IMR-90 (cell line): ENCODE measurements at regions not wholly inside any gene's neighbourhood (a gene's known extent, or its start where the extent isn't known, plus 50 kb on each side); places are given as distances from the start of the nearest gene placed in this dataset.

ENCODE experiments used
- ATAC-seq: fragments of 200-7000 bp; cut with Tn5 transposase; 2 replicates; pipeline ENCODE4 v1.9.1; 2020; ENCODE audit warnings: low read depth, mild to moderate bottlenecking, moderate library complexity
- BruUV-seq: library from RNA; stranded (reverse); fragments of 400-500 nt; replicated peaks from 2 replicates; lab custom pipeline; 2021; lab: Mats Ljungman, UMichigan
- CTCF ChIA-PET: fragments of 300-600 bp; formaldehyde crosslinking; extraction: SDS; loops from one replicate; lab custom pipeline; 2021; ENCODE audit warnings: antibody characterized with exemption; lab: Yijun Ruan, JAX
- POLR2A ChIA-PET: fragments of 300-600 bp; sonication (Branson Sonifier 250); formaldehyde crosslinking; loops from one replicate; lab custom pipeline; 2022; ENCODE audit warnings: antibody characterized with exemption; ENCODE audit not compliant: unreplicated experiment; lab: Charles Lee
- DNase-seq: peaks from one replicate; pipeline ENCODE4 v3.0.0; 2013
- H2AFZ ChIP-seq: replicated peaks from 2 replicates; pipeline ENCODE3; 2013; ENCODE audit warnings: low read length, mild to moderate bottlenecking; ENCODE audit not compliant: poor library complexity
- H2AK5ac ChIP-seq: 2 replicates; pipeline ENCODE4 v1.6.1; 2013; ENCODE audit warnings: low read depth, low read length, inconsistent platforms
- H2AK9ac ChIP-seq: replicated peaks from 2 replicates; pipeline ENCODE3; 2013; ENCODE audit warnings: mild to moderate bottlenecking, low read depth, low read length, moderate library complexity; ENCODE audit not compliant: poor library complexity
- H2BK120ac ChIP-seq: 2 replicates; pipeline ENCODE4 v1.6.1; 2013; ENCODE audit warnings: low read depth, low read length, inconsistent platforms
- H2BK15ac ChIP-seq: 3 replicates; pipeline ENCODE4 v1.6.1; 2013; ENCODE audit warnings: low read depth, low read length, inconsistent platforms
- H2BK20ac ChIP-seq: 2 replicates; pipeline ENCODE4 v1.6.1; 2013; ENCODE audit warnings: low read depth, mild to moderate bottlenecking, inconsistent platforms, low read length, moderate library complexity
- H2BK5ac ChIP-seq: 2 replicates; pipeline ENCODE4 v1.6.1; 2013; ENCODE audit warnings: mild to moderate bottlenecking, low read depth, low read length, inconsistent platforms; ENCODE audit not compliant: poor library complexity, severe bottlenecking
- H3K14ac ChIP-seq: replicated peaks from 2 replicates; pipeline ENCODE4 v1.6.1; 2013; ENCODE audit warnings: low read depth, low read length, inconsistent platforms
- H3K18ac ChIP-seq: 2 replicates; pipeline ENCODE4 v1.6.1; 2013; ENCODE audit warnings: low read depth, low read length, control low read depth
- H3K23ac ChIP-seq: 2 replicates; pipeline ENCODE4 v1.6.1; 2013; ENCODE audit warnings: low read depth, low read length, inconsistent platforms
- H3K27ac ChIP-seq: 2 replicates; pipeline ENCODE4 v1.5.1; 2013; ENCODE audit warnings: mild to moderate bottlenecking, control low read depth, low read length; ENCODE audit not compliant: insufficient read depth
- H3K27me3 ChIP-seq: 2 replicates; pipeline ENCODE4 v1.6.1; 2013; ENCODE audit warnings: low read length; ENCODE audit not compliant: control insufficient read depth, insufficient read depth
- H3K36me3 ChIP-seq: 2 replicates; pipeline ENCODE4 v1.6.1; 2013; ENCODE audit warnings: low read length, mixed read lengths; ENCODE audit not compliant: control insufficient read depth, insufficient read depth
- H3K4ac ChIP-seq: 2 replicates; pipeline ENCODE4 v1.6.1; 2013; ENCODE audit warnings: low read depth, low read length, inconsistent platforms
- H3K4me1 ChIP-seq: 2 replicates; pipeline ENCODE4 v1.6.1; 2013; ENCODE audit warnings: low read length, mixed read lengths; ENCODE audit not compliant: control insufficient read depth, insufficient read depth
- H3K4me2 ChIP-seq: 2 replicates; pipeline ENCODE4 v1.6.1; 2013; ENCODE audit warnings: low read depth, mild to moderate bottlenecking, control low read depth, low read length, moderate library complexity
- H3K4me3 ChIP-seq: 2 replicates; pipeline ENCODE4 v1.5.1; 2013; ENCODE audit warnings: low read depth, mild to moderate bottlenecking, control low read depth, low read length, moderate library complexity; ENCODE audit not compliant: insufficient read depth
- H3K56ac ChIP-seq: 2 replicates; pipeline ENCODE4 v1.6.1; 2013; ENCODE audit warnings: low read length, inconsistent platforms; ENCODE audit not compliant: insufficient read depth; ENCODE audit errors: extremely low read depth
- H3K79me1 ChIP-seq, 2 experiments: 2 replicates each; pipeline ENCODE4 v1.6.1; 2013; ENCODE audit warnings: low read length in 2 of 2, inconsistent platforms in 1 of 2, low read depth in 1 of 2
- H3K9ac ChIP-seq: 2 replicates; pipeline ENCODE4 v1.6.1; 2013; ENCODE audit warnings: low read depth, low read length, control low read depth
- H3K9me1 ChIP-seq: 2 replicates; pipeline ENCODE4 v1.6.1; 2013; ENCODE audit warnings: low read length, inconsistent platforms; ENCODE audit not compliant: insufficient read depth
- H3K9me3 ChIP-seq: 2 replicates; pipeline ENCODE4 v1.6.1; 2013; ENCODE audit warnings: low read length; ENCODE audit not compliant: control insufficient read depth, insufficient read depth
- H4K20me1 ChIP-seq: 2 replicates; pipeline ENCODE4 v1.6.1; 2013; ENCODE audit warnings: low read length, inconsistent platforms; ENCODE audit not compliant: insufficient read depth
- H4K5ac ChIP-seq: 2 replicates; pipeline ENCODE4 v1.6.1; 2013; ENCODE audit warnings: mild to moderate bottlenecking, low read depth, low read length, control low read depth
- H4K8ac ChIP-seq, 2 experiments: 2 replicates each; pipeline ENCODE4 v1.6.1; 2013; ENCODE audit warnings: low read depth in 2 of 2, low read length in 2 of 2, control low read depth in 1 of 2, inconsistent platforms in 1 of 2
- H4K91ac ChIP-seq: 2 replicates; pipeline ENCODE4 v1.6.1; 2013; ENCODE audit warnings: low read depth, low read length, inconsistent platforms; ENCODE audit not compliant: insufficient read depth
- BHLHE40 ChIP-seq: fragments of 150-350 bp; IDR thresholded peaks from 2 replicates; pipeline ENCODE4 v1.6.1; 2016; ENCODE audit warnings: mild to moderate bottlenecking, low read depth, low read length
- CEBPB ChIP-seq: IDR thresholded peaks from 2 replicates; pipeline ENCODE4 v1.6.1; 2012; ENCODE audit warnings: low read depth, low read length, improper control_type of control experiment
- CHD1 ChIP-seq: IDR thresholded peaks from 2 replicates; pipeline ENCODE4 v1.6.1; 2012; ENCODE audit warnings: low read depth, low read length, improper control_type of control experiment
- FOS ChIP-seq: fragments of 150-350 bp; IDR thresholded peaks from 2 replicates; pipeline ENCODE4 v1.6.1; 2016; ENCODE audit warnings: low read depth, low read length
- MAFK ChIP-seq: IDR thresholded peaks from 2 replicates; pipeline ENCODE4 v1.6.1; 2012; ENCODE audit warnings: low read depth, low read length, improper control_type of control experiment
- MAZ ChIP-seq: IDR thresholded peaks from 2 replicates; pipeline ENCODE4 v1.6.1; 2012; ENCODE audit warnings: low read depth, mild to moderate bottlenecking, low read length, improper control_type of control experiment, moderate library complexity, borderline replicate concordance
- MXI1 ChIP-seq: IDR thresholded peaks from 2 replicates; pipeline ENCODE4 v1.6.1; 2012; ENCODE audit warnings: low read depth, mild to moderate bottlenecking, low read length, moderate library complexity, borderline replicate concordance
- NFE2L2 ChIP-seq: fragments of 150-350 bp; IDR thresholded peaks from 2 replicates; pipeline ENCODE4 v1.6.1; 2016; ENCODE audit warnings: low read depth, mild to moderate bottlenecking, low read length
- POLR2A ChIP-seq: IDR thresholded peaks from 2 replicates; pipeline ENCODE4 v1.6.1; 2012; ENCODE audit warnings: mild to moderate bottlenecking, low read depth, low read length
- RAD21 ChIP-seq: IDR thresholded peaks from 2 replicates; pipeline ENCODE4 v1.6.1; 2012; ENCODE audit warnings: low read length, improper control_type of control experiment
- RCOR1 ChIP-seq: IDR thresholded peaks from 2 replicates; pipeline ENCODE4 v1.6.1; 2012; ENCODE audit warnings: mild to moderate bottlenecking, low read length, improper control_type of control experiment; ENCODE audit not compliant: insufficient replicate concordance
- RFX5 ChIP-seq: IDR thresholded peaks from 2 replicates; pipeline ENCODE4 v1.8.0; 2012; ENCODE audit warnings: low read depth, mild to moderate bottlenecking, low read length, moderate library complexity
- SMC3 ChIP-seq: fragments of 150-350 bp; IDR thresholded peaks from 2 replicates; pipeline ENCODE4 v1.6.1; 2016; ENCODE audit warnings: low read depth, mild to moderate bottlenecking, antibody characterized with exemption, low read length, moderate library complexity
- WGBS, 2 experiments: methylation state at CpG; one replicate each; pipeline versions ENCODE4 v1.1.5 to v1.1.7; 2013; ENCODE audit warnings: missing lambda C conversion rate in 2 of 2; ENCODE audit not compliant: insufficient read length in 1 of 2; ENCODE audit errors: extremely low coverage in 2 of 2; 5-methylcytosine and 5-hydroxymethylcytosine counted together
- dilution Hi-C: fragments of 300-500 bp; cut with HindIII; formaldehyde crosslinking; loops from one replicate; pipeline ENCODE4 v1.14.3; 2018; ENCODE audit warnings: low sequenced_read_pairs; ENCODE audit not compliant: unreplicated experiment
- in situ Hi-C: fragments of 300-500 bp; cut with MboI; formaldehyde crosslinking; loops from 3 replicates; pipeline ENCODE4 v1.14.3; 2019; ENCODE audit warnings: low sequenced_read_pairs, inconsistent platforms, mixed read lengths
- intact Hi-C: fragments of 100-400 bp; cut with micrococcal nuclease; formaldehyde crosslinking; loops from 2 replicates; pipeline ENCODE4 v1.10.0; 2022
- TF ChIP-seq, protein P1 (sequence below): fragments of 150-350 bp; IDR thresholded peaks from 2 replicates; pipeline ENCODE4 v1.6.1; 2017; ENCODE audit warnings: mild to moderate bottlenecking, antibody characterized with exemption, low read length, low read depth
- TF ChIP-seq, protein P2 (sequence below): conservative IDR thresholded peaks from 2 replicates; pipeline ENCODE4 v1.5.1; 2012; ENCODE audit warnings: mild to moderate bottlenecking, low read depth, low read length, improper control_type of control experiment
- TF ChIP-seq, protein P3 (sequence below): fragments of 150-350 bp; IDR thresholded peaks from 2 replicates; pipeline ENCODE4 v1.6.1; 2016; ENCODE audit warnings: low read depth, mild to moderate bottlenecking, low read length, moderate library complexity, borderline replicate concordance

DNA sequence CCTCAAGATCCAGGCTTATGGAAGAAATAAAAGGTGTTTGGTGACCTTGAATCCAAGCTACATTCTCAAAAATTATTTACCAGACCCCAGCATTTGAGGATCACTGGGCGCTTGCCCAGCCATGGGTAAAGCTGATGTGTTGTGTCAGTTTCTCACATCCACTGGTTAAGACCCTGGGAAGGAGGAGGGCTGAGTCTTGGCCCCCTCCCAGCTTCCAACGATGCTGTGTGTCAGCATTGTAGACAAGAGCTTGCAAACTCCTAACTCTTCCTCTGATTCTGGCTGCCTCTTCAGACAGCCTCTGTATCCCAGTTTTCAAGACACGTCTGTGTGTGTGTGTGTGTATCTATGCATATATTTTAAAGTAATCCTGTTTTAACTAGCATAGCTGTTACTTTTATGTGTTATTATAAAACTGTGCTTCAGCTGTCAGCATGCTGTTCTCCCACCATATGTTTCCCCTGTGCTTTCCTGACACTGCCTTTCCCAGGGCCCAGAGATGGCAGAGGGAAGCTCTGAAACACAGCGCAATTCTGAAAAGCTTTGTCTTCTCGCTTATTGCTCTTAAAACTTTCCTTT, 157.3 kb upstream of the LRRN1 start:
- WGBS, 2 experiments, result no CpG with 5 or more reads among the region's 5 CpGs
- Histone ChIP-seq H2BK5ac (no peak overlapping the region), H3K4me1 (no peaks in the 10 kb centered on the region), H3K4me3 (no peak overlapping the region), H3K9me1 (no peaks in the 10 kb centered on the region), H2AK5ac (no peak overlapping the region), H3K14ac (no peak overlapping the region), H3K9ac (no peak overlapping the region), H2AK9ac (no peak overlapping the region), H3K18ac (no peak overlapping the region), H2BK20ac (no peak overlapping the region), H3K4me2 (no peak overlapping the region), H4K91ac (no peak overlapping the region), H4K20me1 (no peaks in the 10 kb centered on the region), H4K8ac (no peak overlapping the region), H3K4ac (no peak overlapping the region), H3K23ac (no peak overlapping the region), H4K5ac (no peak overlapping the region), H3K56ac (no peak overlapping the region), H3K27ac (no peak overlapping the region), H2AFZ (no peak overlapping the region), H3K36me3 (no peaks in the 10 kb centered on the region), H3K9me3 (0 out of 2 replicates have a peak, but pooled peaks cover 8% of the 10 kb centered on the region), H2BK15ac (no peak overlapping the region), H3K27me3 (no peaks in the 10 kb centered on the region), H3K79me1 (no peaks in the 10 kb centered on the region), H2BK120ac (no peak overlapping the region)
- dilution Hi-C loops, result no loop called here
- in situ Hi-C loops, result no loop called here
- no peak for ATAC-seq
- TF ChIP-seq RAD21 (no peak), RFX5 (no peak), CHD1 (no peak), MXI1 (no peak), SMC3 (no peak), CEBPB (no peak), BHLHE40 (no peak), POLR2A (no peak), NFE2L2 (no peak), MAFK (no peak), MAZ (no peak), FOS (no peak), RCOR1 (no peak)
- TF ChIP-seq, protein P1, sequence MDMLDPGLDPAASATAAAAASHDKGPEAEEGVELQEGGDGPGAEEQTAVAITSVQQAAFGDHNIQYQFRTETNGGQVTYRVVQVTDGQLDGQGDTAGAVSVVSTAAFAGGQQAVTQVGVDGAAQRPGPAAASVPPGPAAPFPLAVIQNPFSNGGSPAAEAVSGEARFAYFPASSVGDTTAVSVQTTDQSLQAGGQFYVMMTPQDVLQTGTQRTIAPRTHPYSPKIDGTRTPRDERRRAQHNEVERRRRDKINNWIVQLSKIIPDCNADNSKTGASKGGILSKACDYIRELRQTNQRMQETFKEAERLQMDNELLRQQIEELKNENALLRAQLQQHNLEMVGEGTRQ, result no peak
- TF ChIP-seq, protein P2, sequence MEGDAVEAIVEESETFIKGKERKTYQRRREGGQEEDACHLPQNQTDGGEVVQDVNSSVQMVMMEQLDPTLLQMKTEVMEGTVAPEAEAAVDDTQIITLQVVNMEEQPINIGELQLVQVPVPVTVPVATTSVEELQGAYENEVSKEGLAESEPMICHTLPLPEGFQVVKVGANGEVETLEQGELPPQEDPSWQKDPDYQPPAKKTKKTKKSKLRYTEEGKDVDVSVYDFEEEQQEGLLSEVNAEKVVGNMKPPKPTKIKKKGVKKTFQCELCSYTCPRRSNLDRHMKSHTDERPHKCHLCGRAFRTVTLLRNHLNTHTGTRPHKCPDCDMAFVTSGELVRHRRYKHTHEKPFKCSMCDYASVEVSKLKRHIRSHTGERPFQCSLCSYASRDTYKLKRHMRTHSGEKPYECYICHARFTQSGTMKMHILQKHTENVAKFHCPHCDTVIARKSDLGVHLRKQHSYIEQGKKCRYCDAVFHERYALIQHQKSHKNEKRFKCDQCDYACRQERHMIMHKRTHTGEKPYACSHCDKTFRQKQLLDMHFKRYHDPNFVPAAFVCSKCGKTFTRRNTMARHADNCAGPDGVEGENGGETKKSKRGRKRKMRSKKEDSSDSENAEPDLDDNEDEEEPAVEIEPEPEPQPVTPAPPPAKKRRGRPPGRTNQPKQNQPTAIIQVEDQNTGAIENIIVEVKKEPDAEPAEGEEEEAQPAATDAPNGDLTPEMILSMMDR, result no peak
- TF ChIP-seq, protein P3, sequence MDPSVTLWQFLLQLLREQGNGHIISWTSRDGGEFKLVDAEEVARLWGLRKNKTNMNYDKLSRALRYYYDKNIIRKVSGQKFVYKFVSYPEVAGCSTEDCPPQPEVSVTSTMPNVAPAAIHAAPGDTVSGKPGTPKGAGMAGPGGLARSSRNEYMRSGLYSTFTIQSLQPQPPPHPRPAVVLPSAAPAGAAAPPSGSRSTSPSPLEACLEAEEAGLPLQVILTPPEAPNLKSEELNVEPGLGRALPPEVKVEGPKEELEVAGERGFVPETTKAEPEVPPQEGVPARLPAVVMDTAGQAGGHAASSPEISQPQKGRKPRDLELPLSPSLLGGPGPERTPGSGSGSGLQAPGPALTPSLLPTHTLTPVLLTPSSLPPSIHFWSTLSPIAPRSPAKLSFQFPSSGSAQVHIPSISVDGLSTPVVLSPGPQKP, result no peak
- POLR2A ChIA-PET, result no interaction called here
- DNase-seq, result no peak
- intact Hi-C loops, result no loop called here
- CTCF ChIA-PET, result no interaction called here
- no TSS peak for BruUV-seq
